ENCODE measurements at regions not wholly inside any gene's neighbourhood (a gene's known extent, or its start where the extent isn't known, plus 50 kb on each side); places are given as distances from the start of the nearest gene placed in this dataset.

DNA sequence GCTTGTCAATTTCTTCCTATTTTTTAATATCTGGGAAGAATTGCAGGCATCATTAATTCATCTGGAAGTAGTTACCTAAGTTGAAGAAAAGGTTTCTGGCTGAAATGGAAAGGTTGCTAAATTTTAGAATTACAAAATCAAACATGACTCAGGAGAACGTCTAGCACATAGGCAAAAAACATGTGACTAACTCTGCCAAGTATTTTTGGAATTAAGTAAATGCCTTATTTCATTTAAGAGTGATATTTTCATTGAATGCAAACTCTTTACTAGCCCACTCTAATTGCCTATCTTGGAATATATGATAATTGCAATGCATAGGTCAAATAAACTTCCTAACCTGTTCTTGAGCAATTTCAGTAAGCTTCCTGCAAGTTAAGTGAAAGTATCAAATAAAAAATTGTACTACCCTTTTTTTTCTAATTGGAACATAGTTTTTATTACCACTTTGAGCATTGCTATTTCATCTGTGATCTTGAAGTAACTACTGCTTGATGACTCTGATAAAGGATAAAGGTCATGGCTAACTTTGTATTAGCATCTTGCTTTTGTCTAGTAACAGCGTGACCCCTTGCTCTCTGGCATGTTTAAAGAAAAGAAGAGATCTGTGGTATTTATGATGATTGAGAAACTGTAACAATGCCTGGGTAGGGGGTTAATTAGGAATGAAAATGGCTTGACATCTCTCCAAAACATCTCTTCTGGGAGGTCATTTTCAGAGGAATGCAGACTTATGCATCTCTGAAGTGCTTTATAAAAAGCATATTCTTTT is 208.3 kb upstream of the NCAM2 start:
- TF ChIP-seq, protein P1, sequence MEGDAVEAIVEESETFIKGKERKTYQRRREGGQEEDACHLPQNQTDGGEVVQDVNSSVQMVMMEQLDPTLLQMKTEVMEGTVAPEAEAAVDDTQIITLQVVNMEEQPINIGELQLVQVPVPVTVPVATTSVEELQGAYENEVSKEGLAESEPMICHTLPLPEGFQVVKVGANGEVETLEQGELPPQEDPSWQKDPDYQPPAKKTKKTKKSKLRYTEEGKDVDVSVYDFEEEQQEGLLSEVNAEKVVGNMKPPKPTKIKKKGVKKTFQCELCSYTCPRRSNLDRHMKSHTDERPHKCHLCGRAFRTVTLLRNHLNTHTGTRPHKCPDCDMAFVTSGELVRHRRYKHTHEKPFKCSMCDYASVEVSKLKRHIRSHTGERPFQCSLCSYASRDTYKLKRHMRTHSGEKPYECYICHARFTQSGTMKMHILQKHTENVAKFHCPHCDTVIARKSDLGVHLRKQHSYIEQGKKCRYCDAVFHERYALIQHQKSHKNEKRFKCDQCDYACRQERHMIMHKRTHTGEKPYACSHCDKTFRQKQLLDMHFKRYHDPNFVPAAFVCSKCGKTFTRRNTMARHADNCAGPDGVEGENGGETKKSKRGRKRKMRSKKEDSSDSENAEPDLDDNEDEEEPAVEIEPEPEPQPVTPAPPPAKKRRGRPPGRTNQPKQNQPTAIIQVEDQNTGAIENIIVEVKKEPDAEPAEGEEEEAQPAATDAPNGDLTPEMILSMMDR (IDR thresholded peaks at IDR 0.05; ENCODE audit: borderline replicate concordance, extremely low read depth, low read length, poor library complexity, severe bottlenecking): no peak
- Histone ChIP-seq H3K36me3 (ENCODE audit: insufficient read depth, low read length) (no peaks in the 10 kb centered on the region), H4K20me1 (ENCODE audit: insufficient read depth, low read length) (no peaks in the 10 kb centered on the region), H3K4me1 (ENCODE audit: insufficient read depth, low read length) (no peaks in the 10 kb centered on the region), H3K9me3 (ENCODE audit: insufficient read depth, low read length, severe bottlenecking) (no peaks in the 10 kb centered on the region), H3K4me2 (ENCODE audit: insufficient read depth, low read length) (no peak overlapping the region), H3K79me2 (ENCODE audit: insufficient read depth, low read length) (no peaks in the 10 kb centered on the region), H3K27me3 (ENCODE audit: insufficient read depth, low read length, poor library complexity) (no peaks in the 10 kb centered on the region), H3K9ac (ENCODE audit: low read depth, low read length) (no peak overlapping the region), H3K27ac (ENCODE audit: low read length) (no peak overlapping the region), H3K4me3 (ENCODE audit: low read depth in 1 of 2, low read length in 2 of 2) (no peak overlapping the region), H2AFZ (ENCODE audit: low read depth, low read length) (no peak overlapping the region)
- ATAC-seq (ENCODE audit: insufficient read depth, low read depth): no peak
- no peak for DNase-seq

DNA sequence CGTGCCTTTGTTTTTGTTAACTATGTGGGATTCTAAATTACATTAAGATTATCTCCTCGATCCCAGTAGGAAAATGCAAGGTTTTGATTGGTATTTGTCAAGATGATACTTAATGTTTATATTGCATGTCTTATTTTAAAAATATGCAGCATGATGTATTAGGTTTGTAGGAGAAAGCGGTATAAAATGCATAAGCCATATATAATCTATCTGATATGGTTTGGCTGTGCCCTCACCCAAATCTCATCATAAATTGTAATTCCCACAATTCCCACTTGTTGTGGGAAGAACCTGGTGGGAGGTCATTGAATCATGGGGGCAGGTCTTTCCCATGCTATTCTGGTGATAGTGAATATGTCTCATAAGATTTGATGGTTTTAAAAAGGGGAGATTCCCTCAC is 198.1 kb upstream of the NCAM2 start:
- DNase-seq (no peak), ATAC-seq (ENCODE audit: insufficient read depth, low read depth) (no peak)
- Histone ChIP-seq H3K4me1 (ENCODE audit: insufficient read depth, low read length) (no peaks in the 10 kb centered on the region), H2AFZ (ENCODE audit: low read depth, low read length) (no peak overlapping the region), H3K4me2 (ENCODE audit: insufficient read depth, low read length) (no peak overlapping the region), H4K20me1 (ENCODE audit: insufficient read depth, low read length) (no peaks in the 10 kb centered on the region), H3K79me2 (ENCODE audit: insufficient read depth, low read length) (no peaks in the 10 kb centered on the region), H3K9me3 (ENCODE audit: insufficient read depth, low read length, severe bottlenecking) (no peaks in the 10 kb centered on the region), H3K27me3 (ENCODE audit: insufficient read depth, low read length, poor library complexity) (no peaks in the 10 kb centered on the region), H3K27ac (ENCODE audit: low read length) (no peak overlapping the region), H3K36me3 (ENCODE audit: insufficient read depth, low read length) (no peaks in the 10 kb centered on the region), H3K4me3 (ENCODE audit: low read depth in 1 of 2, low read length in 2 of 2) (no peak overlapping the region), H3K9ac (ENCODE audit: low read depth, low read length) (no peak overlapping the region)
- no peak for TF ChIP-seq EZH2 (IDR thresholded peaks at IDR 0.05; ENCODE audit: borderline replicate concordance, low read depth, low read length, severe bottlenecking)
- TF ChIP-seq, protein P1 (IDR thresholded peaks at IDR 0.05; ENCODE audit: borderline replicate concordance, extremely low read depth, low read length, poor library complexity, severe bottlenecking): no peak

DNA sequence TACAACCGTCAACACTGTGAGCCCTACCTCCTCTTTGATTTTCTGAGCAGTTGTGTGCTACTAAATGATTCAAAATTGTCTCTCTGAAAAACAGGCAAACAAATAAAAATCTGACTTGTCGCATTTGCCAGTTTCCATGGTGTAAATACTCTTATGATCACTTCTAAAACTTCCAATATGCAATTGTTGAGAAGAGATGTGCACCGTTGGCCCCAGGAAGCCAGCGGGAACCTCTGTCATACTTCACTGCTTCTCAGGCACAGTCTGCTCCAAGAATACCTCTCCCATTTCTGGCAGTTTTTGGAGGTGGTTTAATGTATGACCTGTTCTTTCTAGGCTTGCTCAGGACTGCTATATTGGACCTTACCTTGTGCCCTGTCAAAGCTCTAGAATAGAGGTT is 196.0 kb upstream of the NCAM2 start:
- Histone ChIP-seq H3K27me3 (ENCODE audit: insufficient read depth, low read length, poor library complexity) (no peaks in the 10 kb centered on the region), H3K4me3 (ENCODE audit: low read depth in 1 of 2, low read length in 2 of 2) (no peak overlapping the region), H3K4me2 (ENCODE audit: insufficient read depth, low read length) (no peak overlapping the region), H3K36me3 (ENCODE audit: insufficient read depth, low read length) (no peaks in the 10 kb centered on the region), H3K27ac (ENCODE audit: low read length) (no peak overlapping the region), H3K79me2 (ENCODE audit: insufficient read depth, low read length) (no peaks in the 10 kb centered on the region), H3K9me3 (ENCODE audit: insufficient read depth, low read length, severe bottlenecking) (no peaks in the 10 kb centered on the region), H3K9ac (ENCODE audit: low read depth, low read length) (no peak overlapping the region), H2AFZ (ENCODE audit: low read depth, low read length) (no peak overlapping the region), H3K4me1 (ENCODE audit: insufficient read depth, low read length) (no peaks in the 10 kb centered on the region), H4K20me1 (ENCODE audit: insufficient read depth, low read length) (no peaks in the 10 kb centered on the region)
- DNase-seq: no peak
- ATAC-seq (ENCODE audit: insufficient read depth, low read depth): no peak
- no peak for TF ChIP-seq EZH2 (IDR thresholded peaks at IDR 0.05; ENCODE audit: borderline replicate concordance, low read depth, low read length, severe bottlenecking)
- TF ChIP-seq, protein P1 (IDR thresholded peaks at IDR 0.05; ENCODE audit: borderline replicate concordance, extremely low read depth, low read length, poor library complexity, severe bottlenecking): no peak

Data from DND-41 (cell line).